Activated CD4-positive, alpha-beta T cell treated with anti-CD3 and anti-CD28 coated beads, Interleukin-2, Interleukin-6, amounts not matched to agents 100 ng/mL and 50 ng/mL, durations not matched to agents 16 hours and 8 hours (primary cell): ENCODE measurements at regions not wholly inside any gene's neighbourhood (a gene's known extent, or its start where the extent isn't known, plus 50 kb on each side); places are given as distances from the start of the nearest gene placed in this dataset.

Experiments used
- DNase-seq: peaks from one replicate; pipeline ENCODE4 v3.0.0-alpha.2; 2020

- DNase-seq: no peak
Observed at GRCh38 chr3:72247126-72247525, 462.2 kb upstream of the PROK2 start.

DNA sequence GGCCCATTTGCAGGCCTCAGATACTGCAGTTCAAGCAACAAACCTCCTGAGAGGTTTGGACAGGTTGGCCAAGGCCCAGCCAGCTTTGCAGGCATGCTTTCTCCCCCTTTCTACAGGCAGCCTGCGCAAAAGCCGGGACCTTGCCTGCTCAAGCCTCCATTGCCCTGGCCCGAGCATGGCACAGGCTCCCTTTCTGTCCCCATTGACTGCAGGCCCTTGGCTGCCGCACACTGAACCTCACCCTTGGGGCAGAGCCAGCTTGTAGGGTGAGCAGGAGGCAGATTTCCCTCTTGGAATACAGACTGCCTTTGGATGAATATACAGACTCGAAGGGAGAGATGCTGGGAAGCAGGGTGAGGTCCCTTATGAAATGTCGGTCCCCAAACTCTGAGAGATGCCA is 461.7 kb upstream of the PROK2 start:
- DNase-seq: no peak

GRCh38 chr3:72245183-72245811 is 460.3 kb upstream of the PROK2 start:
- DNase-seq: no peak

DNA sequence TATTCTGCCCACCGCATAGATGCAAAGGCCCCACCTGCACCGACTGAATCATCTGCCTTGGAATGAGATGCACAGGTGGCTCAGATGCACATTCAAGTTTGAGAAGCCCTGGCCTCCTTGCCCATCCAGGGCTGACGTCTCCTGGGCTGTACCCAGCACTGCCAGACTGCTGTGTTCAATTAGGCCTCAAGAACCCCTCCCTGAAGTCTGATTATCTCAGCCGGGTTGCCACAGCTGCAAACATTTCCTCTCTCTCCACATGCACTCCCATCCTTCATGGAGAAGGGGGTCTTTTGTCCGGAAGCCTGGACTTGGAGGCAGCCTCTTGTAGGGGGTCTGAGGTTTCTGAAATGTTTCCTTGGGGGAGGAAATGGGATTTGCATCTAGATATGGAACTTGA is 459.4 kb upstream of the PROK2 start:
- DNase-seq: no peak

DNA sequence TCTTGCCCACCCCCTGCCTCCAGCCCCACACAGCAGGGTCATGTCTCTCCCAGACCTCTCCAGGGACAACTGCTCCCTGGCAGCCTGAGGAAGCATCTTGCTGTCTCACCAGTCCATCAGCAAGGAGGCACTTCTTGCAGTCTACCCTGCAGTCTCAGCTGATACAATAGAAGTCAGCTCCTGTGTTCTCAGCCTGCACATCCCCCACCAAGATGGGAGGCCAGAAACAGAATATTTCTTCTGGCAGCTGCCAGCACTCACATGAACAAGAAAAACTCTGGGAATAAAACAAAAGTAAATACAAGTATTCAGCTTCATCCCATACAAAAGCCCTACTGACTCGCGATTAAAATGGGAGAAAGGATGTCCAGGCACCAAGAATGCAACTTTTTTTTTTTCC is 457.4 kb upstream of the PROK2 start:
- DNase-seq: no peak

- no peak for DNase-seq
Observed at GRCh38 chr3:72241525-72241924, 456.6 kb upstream of the PROK2 start.

DNA sequence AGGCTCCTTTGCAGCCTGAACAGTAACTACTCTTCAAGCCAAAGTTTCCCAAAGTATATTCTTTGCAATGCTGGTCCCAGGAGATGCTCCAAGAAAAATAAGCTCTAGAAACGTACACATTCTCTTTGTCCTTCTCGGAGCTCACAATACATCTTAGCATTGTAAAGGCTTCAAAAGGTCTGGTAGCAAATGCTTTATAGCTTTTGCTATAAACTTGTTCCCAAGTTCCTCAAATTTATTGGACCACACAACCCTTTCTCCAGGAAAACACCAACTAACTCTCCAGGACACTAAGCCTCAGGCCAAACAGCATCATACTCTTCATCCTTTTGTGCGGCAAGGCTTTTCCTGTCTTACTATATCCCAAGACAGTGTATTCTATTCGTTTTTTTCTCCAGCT is 455.6 kb upstream of the PROK2 start:
- DNase-seq: no peak

- DNase-seq: no peak
Observed at GRCh38 chr3:72238801-72239200, 453.9 kb upstream of the PROK2 start.

DNA sequence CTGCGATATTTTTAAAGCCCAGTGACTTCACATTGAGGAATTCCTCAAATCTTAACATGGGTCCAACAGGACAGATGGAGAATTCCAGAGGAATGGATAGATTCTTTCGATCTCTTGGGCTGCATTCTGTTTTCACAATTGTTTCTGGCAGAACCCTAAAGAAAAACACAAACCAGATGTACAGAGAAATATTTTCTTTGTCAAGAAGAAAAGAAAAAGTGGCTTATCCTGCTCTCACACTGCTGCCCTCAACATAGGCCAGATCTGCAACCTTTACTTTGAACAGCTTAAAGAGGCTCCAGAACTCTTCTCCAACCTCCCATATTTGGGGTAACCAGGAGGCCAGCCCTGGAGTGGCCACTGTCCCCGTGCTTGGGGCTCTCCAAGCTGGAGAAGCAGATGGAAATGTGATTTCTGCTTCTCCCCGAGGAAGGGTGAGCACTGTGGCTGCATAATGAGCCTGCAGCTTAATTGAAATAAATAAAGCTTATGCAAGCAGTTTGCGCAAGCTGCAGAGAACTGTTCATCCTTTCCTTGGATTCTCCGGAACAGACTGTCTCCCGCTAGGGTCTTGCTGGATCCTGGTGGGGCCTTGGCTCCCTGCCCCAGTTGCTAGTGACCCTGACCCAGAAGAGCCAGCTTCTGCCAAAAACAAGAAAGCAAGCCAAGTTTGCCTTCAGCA is 453.2 kb upstream of the PROK2 start:
- no peak for DNase-seq

DNA sequence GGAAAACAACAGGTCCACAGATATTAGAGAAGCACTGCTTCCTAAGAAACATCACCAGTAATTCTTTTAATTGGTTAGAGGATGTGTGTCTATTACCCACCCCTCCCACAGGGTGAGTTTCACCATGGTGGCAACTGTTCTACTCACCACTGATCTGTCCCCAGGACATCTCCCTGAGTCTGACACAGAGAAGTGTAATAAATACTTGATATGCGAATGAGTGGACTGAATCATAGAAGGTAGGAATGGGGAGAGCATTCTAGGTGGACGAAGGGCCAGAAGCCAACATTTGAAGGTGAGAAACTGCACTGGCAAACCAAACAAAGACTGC is 452.7 kb upstream of the PROK2 start:
- DNase-seq: no peak

DNA sequence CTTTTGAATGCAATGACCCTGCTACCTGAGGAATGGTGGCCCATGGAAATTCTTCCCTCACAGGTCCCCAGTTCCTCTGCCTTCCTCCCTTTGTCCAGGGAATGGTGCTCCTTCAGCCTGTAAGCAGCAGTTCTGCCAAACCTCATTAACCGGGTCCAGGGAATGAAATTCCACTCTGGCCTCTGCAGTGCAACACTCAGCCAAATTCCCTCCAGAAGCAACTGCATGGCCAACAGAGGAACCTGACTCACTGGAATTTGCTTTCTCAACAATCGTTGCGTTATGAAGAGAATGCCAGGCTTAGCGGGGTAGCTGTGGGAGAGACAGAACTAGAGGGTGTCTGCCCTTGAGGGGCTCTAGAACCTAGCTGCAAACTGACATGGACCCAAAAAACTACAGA is 449.4 kb upstream of the PROK2 start:
- DNase-seq: no peak

DNA sequence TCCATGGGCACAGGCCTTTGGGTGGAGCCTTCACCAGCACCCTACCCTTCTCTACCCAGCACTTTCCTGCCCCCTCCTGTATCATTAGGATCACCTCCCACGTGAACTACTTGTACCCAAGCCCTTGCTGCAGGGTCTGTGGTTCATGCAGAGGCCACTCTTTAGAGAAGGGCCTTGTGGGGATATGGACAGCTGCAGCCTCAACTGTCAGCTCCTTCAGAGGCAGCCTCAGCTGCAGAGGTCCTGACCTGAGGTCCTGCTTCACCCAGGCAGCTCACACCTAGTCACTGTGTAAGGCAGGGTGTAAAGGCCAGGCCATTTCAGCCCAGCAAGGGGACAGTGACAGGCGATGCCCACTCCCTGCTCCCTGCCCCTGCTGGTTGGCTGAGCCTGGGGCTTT is 448.6 kb upstream of the PROK2 start:
- DNase-seq: no peak

- no peak for DNase-seq
Observed at GRCh38 chr3:72232777-72233176, 447.8 kb upstream of the PROK2 start.

- no peak for DNase-seq
Observed at GRCh38 chr3:72232331-72232730, 447.4 kb upstream of the PROK2 start.

- DNase-seq: no peak
Observed at GRCh38 chr3:72231439-72232196, 446.7 kb upstream of the PROK2 start.

DNA sequence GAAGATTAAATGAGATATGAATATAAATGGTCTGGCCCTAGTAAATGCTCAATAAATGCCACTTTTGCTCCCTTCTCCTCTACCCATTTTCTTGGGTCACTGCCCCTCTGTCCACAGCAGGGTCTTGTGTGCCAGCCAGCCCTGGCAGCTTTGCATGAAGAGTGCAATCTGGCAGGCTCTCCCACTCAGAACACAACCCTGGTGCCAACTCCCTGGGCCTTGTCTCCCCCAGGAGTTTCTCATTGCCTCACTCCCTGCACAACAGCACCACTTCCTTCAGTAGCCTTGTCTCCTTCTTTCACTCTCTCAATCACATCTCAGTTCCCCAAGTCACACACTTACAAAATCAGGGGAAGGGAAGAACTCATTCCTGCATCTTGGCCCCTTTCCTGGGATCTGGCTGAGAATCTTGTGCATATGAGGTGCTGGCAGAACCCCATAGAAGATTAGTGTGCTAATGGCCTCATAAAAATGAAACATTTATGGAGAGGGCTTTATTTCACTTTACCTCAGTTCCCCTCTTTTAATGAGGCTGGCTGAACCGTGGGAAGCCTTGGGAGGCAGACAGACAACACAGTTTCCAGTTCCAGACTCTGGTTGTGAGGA is 445.9 kb upstream of the PROK2 start:
- DNase-seq: no peak

DNA sequence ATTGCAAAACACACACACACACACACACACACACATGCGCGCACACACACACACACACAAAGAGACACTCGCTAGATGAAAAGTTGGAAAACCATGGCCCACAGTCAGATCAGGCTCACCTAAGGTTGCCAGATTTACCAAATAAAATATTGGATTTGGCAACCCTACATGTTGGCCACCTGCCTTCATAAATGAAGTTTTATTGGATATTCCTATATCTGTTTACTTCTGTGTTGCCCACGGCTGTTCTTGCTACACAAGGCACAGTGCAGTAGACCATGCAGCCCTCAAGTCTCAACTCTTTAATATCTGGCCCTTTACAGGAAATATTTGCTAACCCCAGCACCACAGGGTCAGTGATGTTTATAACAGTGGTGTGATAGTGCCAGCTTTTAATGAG is 445.0 kb upstream of the PROK2 start:
- DNase-seq: no peak

DNA sequence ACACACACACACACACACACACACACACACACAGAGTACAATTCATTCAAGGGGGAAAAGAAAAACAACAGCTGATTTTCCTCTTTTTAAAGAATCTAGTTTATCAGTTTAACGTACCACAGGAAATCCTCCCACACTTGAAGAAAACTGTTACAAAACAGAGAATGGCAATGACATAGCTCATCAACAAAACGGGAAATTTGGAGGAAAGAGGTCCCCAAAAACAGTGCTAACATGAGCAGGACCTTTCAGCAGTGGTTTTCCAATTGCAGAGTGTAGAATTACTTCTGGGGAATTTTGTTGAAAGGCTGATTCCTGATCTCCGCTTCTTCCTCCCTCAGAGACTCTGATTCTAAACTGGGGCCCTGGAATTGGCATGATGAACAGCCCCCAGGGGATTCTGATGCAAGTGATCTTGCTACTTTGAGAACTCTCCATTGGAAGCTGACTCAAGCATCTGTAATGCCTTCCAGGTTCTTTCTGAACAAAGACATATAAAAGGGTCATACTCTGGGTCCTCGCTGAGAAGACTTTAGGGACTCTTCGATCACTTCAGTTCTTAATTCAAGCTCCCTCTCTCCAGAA is 442.6 kb upstream of the PROK2 start:
- DNase-seq: no peak

GRCh38 chr3:72224804-72225509 is 440.0 kb upstream of the PROK2 start:
- DNase-seq: no peak

GRCh38 chr3:72223628-72224027 is 438.7 kb upstream of the PROK2 start:
- DNase-seq: no peak

GRCh38 chr3:72223116-72223515 is 438.2 kb upstream of the PROK2 start:
- DNase-seq: no peak

GRCh38 chr3:72222410-72222809 is 437.5 kb upstream of the PROK2 start:
- DNase-seq: no peak

DNA sequence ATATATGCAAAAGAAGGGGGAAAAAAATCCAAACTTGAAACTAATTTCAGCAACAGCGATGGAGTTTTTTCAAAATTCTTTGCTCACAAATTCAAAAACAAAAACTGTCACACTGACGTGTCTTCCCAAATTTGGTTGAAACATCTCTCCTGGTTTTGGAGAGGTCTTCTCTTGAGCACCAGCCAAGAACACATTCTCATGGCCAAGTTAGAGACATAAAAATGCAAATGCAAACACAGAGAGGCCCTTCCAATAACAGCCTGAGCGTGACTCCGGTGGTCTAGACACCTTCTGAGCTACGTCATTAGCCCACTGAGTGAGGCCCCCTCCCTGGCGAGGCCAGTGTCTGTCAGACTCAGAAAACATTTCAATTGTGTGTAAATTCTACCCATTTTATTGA is 436.0 kb upstream of the PROK2 start:
- no peak for DNase-seq
